GM12864 (cell line): ENCODE measurements at regions not wholly inside any gene's neighbourhood (a gene's known extent, or its start where the extent isn't known, plus 50 kb on each side); places are given as distances from the start of the nearest gene placed in this dataset.

ENCODE experiments used
- DNase-seq: peaks from one replicate; pipeline ENCODE4 v3.0.0-alpha.2; 2011; ENCODE audit warnings: low read depth
- H3K4me3 ChIP-seq: 2 replicates; pipeline ENCODE4 v1.5.1; 2011; ENCODE audit warnings: mild to moderate bottlenecking, low read depth, low read length, control low read depth
- TF ChIP-seq, protein P1 (sequence below): IDR thresholded peaks from 2 replicates; pipeline ENCODE4 v1.5.1; 2011; ENCODE audit warnings: low read depth, mild to moderate bottlenecking, moderate library complexity, low read length, control low read depth, inconsistent platforms; ENCODE audit errors: missing control alignments

DNA sequence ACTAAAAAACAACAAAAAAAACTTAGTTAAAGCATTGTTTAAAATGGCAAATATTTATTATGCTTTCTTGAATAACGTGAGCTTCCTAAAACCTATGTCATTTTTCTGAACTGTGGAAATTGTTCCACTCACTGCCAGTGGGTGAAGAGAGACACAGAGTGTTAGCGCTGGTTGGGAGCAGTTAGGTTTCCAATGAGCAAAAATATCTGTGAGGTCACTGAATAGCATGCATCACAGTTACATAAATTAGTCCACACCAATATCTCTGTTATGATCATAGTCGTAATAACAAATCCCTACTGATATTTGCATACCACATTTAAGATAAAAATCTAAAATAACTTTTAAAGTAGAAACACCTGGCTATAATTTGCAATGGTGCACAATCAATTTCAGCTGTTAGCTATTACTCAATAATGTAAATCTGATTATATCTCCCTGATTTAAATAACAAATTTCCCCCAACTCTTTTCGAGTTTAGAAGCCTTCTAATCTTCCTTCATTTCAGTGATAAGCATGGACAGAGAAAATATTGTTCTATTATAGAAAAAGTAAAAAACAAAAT lies 1094.0 kb upstream of the KLHL29 start:
- no peak for DNase-seq
- H3K4me3 ChIP-seq: no peak overlapping the region
- TF ChIP-seq, protein P1, sequence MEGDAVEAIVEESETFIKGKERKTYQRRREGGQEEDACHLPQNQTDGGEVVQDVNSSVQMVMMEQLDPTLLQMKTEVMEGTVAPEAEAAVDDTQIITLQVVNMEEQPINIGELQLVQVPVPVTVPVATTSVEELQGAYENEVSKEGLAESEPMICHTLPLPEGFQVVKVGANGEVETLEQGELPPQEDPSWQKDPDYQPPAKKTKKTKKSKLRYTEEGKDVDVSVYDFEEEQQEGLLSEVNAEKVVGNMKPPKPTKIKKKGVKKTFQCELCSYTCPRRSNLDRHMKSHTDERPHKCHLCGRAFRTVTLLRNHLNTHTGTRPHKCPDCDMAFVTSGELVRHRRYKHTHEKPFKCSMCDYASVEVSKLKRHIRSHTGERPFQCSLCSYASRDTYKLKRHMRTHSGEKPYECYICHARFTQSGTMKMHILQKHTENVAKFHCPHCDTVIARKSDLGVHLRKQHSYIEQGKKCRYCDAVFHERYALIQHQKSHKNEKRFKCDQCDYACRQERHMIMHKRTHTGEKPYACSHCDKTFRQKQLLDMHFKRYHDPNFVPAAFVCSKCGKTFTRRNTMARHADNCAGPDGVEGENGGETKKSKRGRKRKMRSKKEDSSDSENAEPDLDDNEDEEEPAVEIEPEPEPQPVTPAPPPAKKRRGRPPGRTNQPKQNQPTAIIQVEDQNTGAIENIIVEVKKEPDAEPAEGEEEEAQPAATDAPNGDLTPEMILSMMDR: no peak

DNA sequence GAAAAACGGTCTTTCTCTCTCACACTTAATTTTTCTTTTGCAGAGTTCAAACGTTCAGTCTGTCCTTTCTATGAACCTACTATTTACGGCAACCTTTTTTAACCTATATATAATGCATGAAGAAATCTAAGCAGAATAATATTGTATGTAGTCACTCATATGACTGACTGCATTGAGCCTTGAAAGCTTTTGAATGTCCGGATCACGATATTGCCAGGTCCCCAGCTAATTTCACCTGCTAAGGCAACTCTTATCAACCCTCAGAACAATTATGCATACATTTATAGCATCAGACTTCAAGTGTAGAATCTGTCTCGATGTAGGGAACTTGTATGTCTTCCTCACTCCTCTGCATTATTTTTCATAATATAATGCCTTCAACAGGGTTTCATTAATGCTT lies 1083.8 kb upstream of the KLHL29 start:
- no peak for DNase-seq
- TF ChIP-seq, protein P1: no peak
- H3K4me3 ChIP-seq: no peak overlapping the region

DNA sequence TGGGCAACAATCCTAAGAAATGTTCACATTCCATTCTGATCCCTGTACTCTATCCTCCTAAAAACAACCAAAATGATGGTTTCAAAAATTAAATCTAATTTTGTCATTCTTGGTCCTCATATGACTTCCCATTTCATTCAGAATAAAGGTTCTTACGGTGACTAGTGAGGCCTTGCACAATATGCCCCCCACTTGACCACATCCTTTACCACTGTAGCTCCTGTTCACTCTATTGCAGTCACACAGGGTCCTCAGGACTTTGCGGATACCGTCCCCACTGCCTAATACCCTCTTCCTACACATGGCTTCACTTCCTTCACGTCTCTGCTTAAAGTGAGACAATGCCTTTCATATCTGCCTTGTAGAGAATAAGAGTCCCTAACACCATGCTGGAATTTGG lies 1058.7 kb upstream of the KLHL29 start:
- no peak for DNase-seq
- TF ChIP-seq, protein P1: no peak
- H3K4me3 ChIP-seq: no peak overlapping the region

DNA sequence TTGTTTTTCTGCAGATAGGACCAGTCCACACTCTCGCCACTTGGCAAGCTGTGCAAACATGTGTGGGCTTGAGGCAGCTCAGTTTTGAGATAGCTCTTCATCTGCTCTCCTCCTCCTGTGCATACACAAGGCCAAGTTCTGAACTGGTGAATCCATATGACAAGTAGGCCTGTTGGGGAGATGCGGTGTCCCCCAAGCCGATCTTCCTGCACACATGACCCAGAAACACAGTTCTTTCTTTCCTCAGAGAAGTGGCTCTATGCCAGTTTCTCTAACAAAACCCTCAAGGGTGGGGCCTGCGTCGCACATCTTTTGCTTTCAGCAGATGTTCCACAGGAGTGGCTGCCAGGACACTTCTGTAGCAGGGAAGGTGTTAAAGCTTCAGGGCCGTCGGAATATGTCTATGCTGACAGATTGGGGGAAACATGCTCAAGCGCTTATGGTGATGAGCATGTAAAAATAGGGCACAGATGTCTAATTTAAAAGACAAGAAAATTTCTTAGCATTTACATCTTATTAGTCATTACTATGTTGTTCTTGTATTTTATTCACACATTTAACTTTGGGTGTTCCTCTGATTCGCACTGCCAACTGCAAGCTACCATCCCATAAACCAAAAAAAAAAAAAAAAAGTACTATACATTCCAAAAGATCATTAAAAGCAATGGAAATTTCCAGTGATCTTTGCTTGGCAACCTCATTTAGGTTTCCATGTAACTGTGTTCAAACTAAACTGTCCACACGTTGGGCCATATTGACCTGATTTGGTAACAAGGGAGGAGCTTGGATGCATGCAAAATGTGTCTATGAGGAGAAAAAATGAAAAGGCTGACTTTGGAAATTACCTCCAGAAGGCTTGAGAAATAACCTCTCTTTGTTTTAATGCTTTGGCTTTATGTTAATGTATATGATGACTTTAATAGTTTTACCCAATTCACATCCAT lies 1055.5 kb upstream of the KLHL29 start:
- TF ChIP-seq, protein P1: no peak
- DNase-seq: no peak
- H3K4me3 ChIP-seq: no peak overlapping the region

DNA sequence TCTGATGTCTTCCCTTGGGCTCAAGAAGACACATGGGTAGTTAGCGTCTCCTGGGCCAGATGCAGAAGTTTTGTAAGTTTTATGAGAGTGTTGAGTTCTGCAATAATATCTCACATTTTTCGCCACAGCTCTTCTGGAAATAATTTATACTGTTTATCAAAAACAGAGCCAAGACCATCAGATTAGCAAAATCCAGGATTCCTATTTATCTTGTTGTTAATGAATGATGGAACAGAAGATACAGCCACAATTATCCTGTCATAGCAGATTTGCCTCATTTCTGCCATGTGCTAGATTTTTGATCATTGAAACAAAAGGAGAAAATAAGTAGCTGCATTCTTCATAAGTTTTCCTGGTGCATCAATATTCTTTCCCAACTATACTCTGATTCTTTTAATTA lies 1048.6 kb upstream of the KLHL29 start:
- no peak for DNase-seq
- no peak overlapping the region for H3K4me3 ChIP-seq
- TF ChIP-seq, protein P1: no peak

DNA sequence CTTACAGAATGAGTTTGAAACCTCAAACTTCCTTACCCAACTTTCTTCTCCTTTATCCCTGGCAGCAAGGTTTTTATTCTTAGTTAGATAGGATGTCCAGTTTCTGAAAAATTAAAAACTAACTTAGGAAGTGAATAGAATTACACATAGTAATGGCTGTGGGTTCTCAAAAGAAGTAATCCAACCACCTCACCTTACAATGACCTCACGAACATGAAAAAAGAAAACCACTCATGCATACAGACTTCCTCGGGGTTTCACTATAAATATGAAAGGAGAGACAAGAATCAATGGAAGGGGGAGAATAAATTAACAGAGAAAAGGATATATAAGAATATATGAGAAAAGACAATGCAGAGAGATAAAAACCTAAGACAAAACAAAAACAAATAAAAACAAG lies 1044.3 kb upstream of the KLHL29 start:
- no peak overlapping the region for H3K4me3 ChIP-seq
- TF ChIP-seq, protein P1: no peak
- DNase-seq: no peak
